ENCODE measurements at regions not wholly inside any gene's neighbourhood (a gene's known extent, or its start where the extent isn't known, plus 50 kb on each side); places are given as distances from the start of the nearest gene placed in this dataset.

GRCh38 chr7:81317741-81318140 is 398.9 kb upstream of the SEMA3C start:
- H3K27ac ChIP-seq (replicated peaks in 1 of 4), result no peak overlapping the region
- TF ChIP-seq CTCF (IDR thresholded peaks at IDR 0.05), result no peak
- TF ChIP-seq POLR2AphosphoS5 (IDR thresholded peaks at IDR 0.05), result no peak
- TF ChIP-seq EP300 (IDR thresholded peaks at IDR 0.05), result no peak
- TF ChIP-seq POLR2A (IDR thresholded peaks at IDR 0.05; ENCODE audit: low read depth), result no peak
- H3K27me3 ChIP-seq, result no peaks in the 10 kb centered on the region
- intact Hi-C loops (cut with DNase I), result no loop called here
- 86% methylated on average over 3 of the region's 3 CpGs for WGBS
- H3K36me3 ChIP-seq, result no peaks in the 10 kb centered on the region
- no peak for DNase-seq (ENCODE audit: extremely low spot score)
- no peak overlapping the region for H3K4me3 ChIP-seq
- no peaks in the 10 kb centered on the region for H3K9me3 ChIP-seq
- no peaks in the 10 kb centered on the region for H3K4me1 ChIP-seq

GRCh38 chr7:81308643-81309322 is 389.9 kb upstream of the SEMA3C start:
- TF ChIP-seq EP300 (IDR thresholded peaks at IDR 0.05) (no peak), POLR2A (IDR thresholded peaks at IDR 0.05; ENCODE audit: low read depth) (no peak), CTCF (IDR thresholded peaks at IDR 0.05) (no peak), POLR2AphosphoS5 (IDR thresholded peaks at IDR 0.05) (no peak)
- Histone ChIP-seq H3K27ac (replicated peaks in 1 of 4) (no peak overlapping the region), H3K4me1 (no peaks in the 10 kb centered on the region), H3K27me3 (no peaks in the 10 kb centered on the region), H3K36me3 (no peaks in the 10 kb centered on the region), H3K9me3 (no peaks in the 10 kb centered on the region), H3K4me3 (no peak overlapping the region)
- intact Hi-C loops (cut with DNase I), result no loop called here
- no peak for DNase-seq (ENCODE audit: extremely low spot score)
- WGBS, result 40% methylated on average over 2 of the region's 2 CpGs

- no peak overlapping the region for H3K4me3 ChIP-seq
- intact Hi-C loops (cut with DNase I), result no loop called here
- DNase-seq (ENCODE audit: extremely low spot score), result no peak
- H3K4me1 ChIP-seq, result peaks cover 0 to 19% (median 14%) of the 10 kb centered on the region in 4 donors
- H3K27me3 ChIP-seq, result no peaks in the 10 kb centered on the region
- no peaks in the 10 kb centered on the region for H3K36me3 ChIP-seq
- no peaks in the 10 kb centered on the region for H3K9me3 ChIP-seq
- no peak overlapping the region for H3K27ac ChIP-seq (replicated peaks in 1 of 4)
- 89% methylated on average over 2 of the region's 2 CpGs for WGBS
- TF ChIP-seq POLR2A (IDR thresholded peaks at IDR 0.05; ENCODE audit: low read depth), result no peak
- TF ChIP-seq CTCF (IDR thresholded peaks at IDR 0.05), result no peak
Observed at GRCh38 chr7:81301815-81302214, 383.0 kb upstream of the SEMA3C start.

- H3K36me3 ChIP-seq, result no peaks in the 10 kb centered on the region
- no peak overlapping the region for H3K27ac ChIP-seq (replicated peaks in 1 of 4)
- no peak overlapping the region for H3K4me3 ChIP-seq
- no peaks in the 10 kb centered on the region for H3K27me3 ChIP-seq
- intact Hi-C loops (cut with DNase I), result no loop called here
- 85% methylated on average over 3 of the region's 3 CpGs for WGBS
- no peaks in the 10 kb centered on the region for H3K9me3 ChIP-seq
- peaks cover 0 to 19% (median 14%) of the 10 kb centered on the region in 4 donors for H3K4me1 ChIP-seq
- TF ChIP-seq POLR2AphosphoS5 (IDR thresholded peaks at IDR 0.05) (no peak), EP300 (IDR thresholded peaks at IDR 0.05) (no peak), CTCF (IDR thresholded peaks at IDR 0.05) (no peak), POLR2A (IDR thresholded peaks at IDR 0.05; ENCODE audit: low read depth) (no peak)
- no peak for DNase-seq (ENCODE audit: extremely low spot score)
Observed at GRCh38 chr7:81300753-81301152, 381.9 kb upstream of the SEMA3C start.

- peaks cover 0 to 19% (median 14%) of the 10 kb centered on the region in 4 donors for H3K4me1 ChIP-seq
- no peak overlapping the region for H3K4me3 ChIP-seq
- no peak for DNase-seq (ENCODE audit: extremely low spot score)
- peak overlapping the region in 3 of 4 donors; percentile 19 to 41 (median 20) for H3K27ac ChIP-seq (replicated peaks in 1 of 4)
- H3K9me3 ChIP-seq, result no peaks in the 10 kb centered on the region
- H3K36me3 ChIP-seq, result no peaks in the 10 kb centered on the region
- TF ChIP-seq POLR2AphosphoS5 (IDR thresholded peaks at IDR 0.05), result no peak
- no peak for TF ChIP-seq POLR2A (IDR thresholded peaks at IDR 0.05; ENCODE audit: low read depth)
- no peak for TF ChIP-seq CTCF (IDR thresholded peaks at IDR 0.05)
- no peak for TF ChIP-seq EP300 (IDR thresholded peaks at IDR 0.05)
- intact Hi-C loops (cut with DNase I), result no loop called here
- 47% methylated on average over 3 of the region's 3 CpGs for WGBS
- H3K27me3 ChIP-seq, result no peaks in the 10 kb centered on the region
Observed at GRCh38 chr7:81299711-81300110, 380.9 kb upstream of the SEMA3C start.

Data from esophagus muscularis mucosa (tissue), 4 donors.